ENCODE measurements at regions not wholly inside any gene's neighbourhood (a gene's known extent, or its start where the extent isn't known, plus 50 kb on each side); places are given as distances from the start of the nearest gene placed in this dataset.

DNA sequence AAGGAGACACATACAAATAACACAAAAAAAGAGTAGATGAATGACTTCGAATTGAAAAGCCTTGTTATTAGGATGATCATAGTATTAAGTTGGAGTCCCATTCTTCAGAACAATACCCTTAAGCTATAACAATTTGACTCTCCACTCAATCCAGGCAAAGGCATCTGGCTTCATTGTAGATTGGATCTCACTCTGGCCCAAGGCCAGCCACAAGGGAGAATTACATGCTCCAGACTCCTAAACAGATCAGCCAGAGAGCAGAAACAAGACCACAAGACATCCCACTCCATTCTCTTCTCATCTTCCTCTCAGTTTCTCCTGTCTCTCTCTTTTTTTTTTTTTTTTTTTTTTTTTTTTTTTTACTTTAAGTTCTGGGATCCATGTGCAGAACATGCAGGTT lies 213.9 kb downstream of the DHX15 start:
- TF ChIP-seq ZNF281 (CRISPR knock-in tag; IDR thresholded peaks at IDR 0.05) (no peak), NR1H2 (CRISPR knock-in tag; IDR thresholded peaks at IDR 0.05) (no peak), NFYB (CRISPR knock-in tag; conservative IDR thresholded peaks at IDR 0.05; ENCODE audit: low read depth) (no peak), SMAD4 (CRISPR knock-in tag; IDR thresholded peaks at IDR 0.05) (no peak)
- TF ChIP-seq, protein P1, sequence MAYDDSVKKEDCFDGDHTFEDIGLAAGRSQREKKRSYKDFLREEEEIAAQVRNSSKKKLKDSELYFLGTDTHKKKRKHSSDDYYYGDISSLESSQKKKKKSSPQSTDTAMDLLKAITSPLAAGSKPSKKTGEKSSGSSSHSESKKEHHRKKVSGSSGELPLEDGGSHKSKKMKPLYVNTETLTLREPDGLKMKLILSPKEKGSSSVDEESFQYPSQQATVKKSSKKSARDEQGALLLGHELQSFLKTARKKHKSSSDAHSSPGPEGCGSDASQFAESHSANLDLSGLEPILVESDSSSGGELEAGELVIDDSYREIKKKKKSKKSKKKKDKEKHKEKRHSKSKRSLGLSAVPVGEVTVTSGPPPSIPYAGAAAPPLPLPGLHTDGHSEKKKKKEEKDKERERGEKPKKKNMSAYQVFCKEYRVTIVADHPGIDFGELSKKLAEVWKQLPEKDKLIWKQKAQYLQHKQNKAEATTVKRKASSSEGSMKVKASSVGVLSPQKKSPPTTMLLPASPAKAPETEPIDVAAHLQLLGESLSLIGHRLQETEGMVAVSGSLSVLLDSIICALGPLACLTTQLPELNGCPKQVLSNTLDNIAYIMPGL (CRISPR knock-in tag; IDR thresholded peaks at IDR 0.05), result no peak
- TF ChIP-seq, protein P2, sequence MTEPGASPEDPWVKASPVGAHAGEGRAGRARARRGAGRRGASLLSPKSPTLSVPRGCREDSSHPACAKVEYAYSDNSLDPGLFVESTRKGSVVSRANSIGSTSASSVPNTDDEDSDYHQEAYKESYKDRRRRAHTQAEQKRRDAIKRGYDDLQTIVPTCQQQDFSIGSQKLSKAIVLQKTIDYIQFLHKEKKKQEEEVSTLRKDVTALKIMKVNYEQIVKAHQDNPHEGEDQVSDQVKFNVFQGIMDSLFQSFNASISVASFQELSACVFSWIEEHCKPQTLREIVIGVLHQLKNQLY (CRISPR knock-in tag; IDR thresholded peaks at IDR 0.05), result no peak
- TF ChIP-seq, protein P3, sequence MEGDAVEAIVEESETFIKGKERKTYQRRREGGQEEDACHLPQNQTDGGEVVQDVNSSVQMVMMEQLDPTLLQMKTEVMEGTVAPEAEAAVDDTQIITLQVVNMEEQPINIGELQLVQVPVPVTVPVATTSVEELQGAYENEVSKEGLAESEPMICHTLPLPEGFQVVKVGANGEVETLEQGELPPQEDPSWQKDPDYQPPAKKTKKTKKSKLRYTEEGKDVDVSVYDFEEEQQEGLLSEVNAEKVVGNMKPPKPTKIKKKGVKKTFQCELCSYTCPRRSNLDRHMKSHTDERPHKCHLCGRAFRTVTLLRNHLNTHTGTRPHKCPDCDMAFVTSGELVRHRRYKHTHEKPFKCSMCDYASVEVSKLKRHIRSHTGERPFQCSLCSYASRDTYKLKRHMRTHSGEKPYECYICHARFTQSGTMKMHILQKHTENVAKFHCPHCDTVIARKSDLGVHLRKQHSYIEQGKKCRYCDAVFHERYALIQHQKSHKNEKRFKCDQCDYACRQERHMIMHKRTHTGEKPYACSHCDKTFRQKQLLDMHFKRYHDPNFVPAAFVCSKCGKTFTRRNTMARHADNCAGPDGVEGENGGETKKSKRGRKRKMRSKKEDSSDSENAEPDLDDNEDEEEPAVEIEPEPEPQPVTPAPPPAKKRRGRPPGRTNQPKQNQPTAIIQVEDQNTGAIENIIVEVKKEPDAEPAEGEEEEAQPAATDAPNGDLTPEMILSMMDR (IDR thresholded peaks at IDR 0.05), result no peak
